Liver (tissue), 8 donors: ENCODE measurements at regions not wholly inside any gene's neighbourhood (a gene's known extent, or its start where the extent isn't known, plus 50 kb on each side); places are given as distances from the start of the nearest gene placed in this dataset.

Source experiments
- DNase-seq: peaks from one replicate; pipeline ENCODE4 v3.0.0-alpha.2; 2017; ENCODE audit warnings: low spot score
- H3K27ac ChIP-seq, 2 donors: one replicate each; pipeline ENCODE4 v1.7.0; 2013; ENCODE audit warnings: inconsistent platforms in 2 of 2, low read length in 2 of 2, control low read depth in 1 of 2, low read depth in 1 of 2, mild to moderate bottlenecking in 1 of 2
- H3K27me3 ChIP-seq, 4 donors: one replicate each; pipeline versions ENCODE4 v1.6.1 to v1.7.0; 2013; ENCODE audit warnings: low read length in 3 of 4, inconsistent platforms in 1 of 4, mild to moderate bottlenecking in 1 of 4, moderate library complexity in 1 of 4; ENCODE audit not compliant: control insufficient read depth in 4 of 4, insufficient read depth in 4 of 4
- H3K36me3 ChIP-seq, 4 donors: one replicate each; pipeline versions ENCODE4 v1.6.1 to v1.7.0; 2013; ENCODE audit warnings: low read length in 3 of 4, mild to moderate bottlenecking in 3 of 4, low read depth in 1 of 4, moderate library complexity in 1 of 4; ENCODE audit not compliant: control insufficient read depth in 4 of 4, insufficient read depth in 3 of 4
- H3K4me1 ChIP-seq, 4 donors: one replicate each; pipeline versions ENCODE4 v1.6.1 to v1.7.0; 2013; ENCODE audit warnings: low read length in 3 of 4, mild to moderate bottlenecking in 3 of 4, moderate library complexity in 1 of 4; ENCODE audit not compliant: control insufficient read depth in 4 of 4, insufficient read depth in 4 of 4
- H3K4me3 ChIP-seq, 3 donors: one replicate each; pipeline versions ENCODE4 v1.6.1 to v1.7.0; 2013; ENCODE audit warnings: low read length in 3 of 3, control low read depth in 1 of 3, low read depth in 1 of 3, mild to moderate bottlenecking in 1 of 3
- H3K9ac ChIP-seq, 2 donors: one replicate each; pipeline ENCODE4 v1.7.0; 2013; ENCODE audit warnings: low read length in 2 of 2, mild to moderate bottlenecking in 2 of 2, moderate library complexity in 2 of 2, control low read depth in 1 of 2, low read depth in 1 of 2
- H3K9me3 ChIP-seq, 4 donors: one replicate each; pipeline versions ENCODE4 v1.6.1 to v1.7.0; 2013; ENCODE audit warnings: low read length in 3 of 4; ENCODE audit not compliant: control insufficient read depth in 4 of 4
- ATF3 ChIP-seq: IDR thresholded peaks from 2 replicates; pipeline ENCODE4 v1.6.1; 2016; ENCODE audit warnings: antibody characterized with exemption
- CTCF ChIP-seq: fragments of 150-350 bp; IDR thresholded peaks from 2 replicates; pipeline ENCODE4 v1.5.1; 2017; ENCODE audit warnings: improper control_type of control experiment, low read depth, low read length; ENCODE audit not compliant: missing input control
- EGR1 ChIP-seq, 2 donors: IDR thresholded peaks; 2 replicates each; pipeline ENCODE4 v1.6.1; 2016 to 2018; ENCODE audit warnings: antibody characterized with exemption in 2 of 2, low read depth in 2 of 2
- FOXA1 ChIP-seq: IDR thresholded peaks from 2 replicates; pipeline ENCODE4 v1.6.1; 2016; ENCODE audit warnings: antibody characterized with exemption
- FOXA2 ChIP-seq: IDR thresholded peaks from 2 replicates; pipeline ENCODE4 v1.6.1; 2016; ENCODE audit warnings: antibody characterized with exemption
- GABPA ChIP-seq, 2 donors: IDR thresholded peaks in 1 of 2; conservative IDR thresholded peaks in 1 of 2; 2 replicates each; pipeline ENCODE4 v1.6.1; 2016; ENCODE audit warnings: antibody characterized with exemption in 2 of 2, mild to moderate bottlenecking in 1 of 2, moderate library complexity in 1 of 2
- HNF4A ChIP-seq, 2 donors: conservative IDR thresholded peaks; 2 replicates each; pipeline ENCODE4 v1.6.1; 2016; ENCODE audit warnings: antibody characterized with exemption in 2 of 2, mild to moderate bottlenecking in 2 of 2
- HNF4G ChIP-seq: IDR thresholded peaks from 2 replicates; pipeline ENCODE4 v1.6.1; 2016; ENCODE audit warnings: antibody characterized with exemption
- JUND ChIP-seq, 2 donors: IDR thresholded peaks; 2 replicates each; pipeline ENCODE4 v1.6.1; 2016; ENCODE audit warnings: antibody characterized with exemption in 2 of 2
- MAX ChIP-seq: IDR thresholded peaks from 2 replicates; pipeline ENCODE4 v1.6.1; 2016; ENCODE audit warnings: antibody characterized with exemption
- NR2F2 ChIP-seq: IDR thresholded peaks from 2 replicates; pipeline ENCODE4 v1.6.1; 2016; ENCODE audit warnings: antibody characterized with exemption
- RAD21 ChIP-seq, 2 donors: IDR thresholded peaks; 2 replicates each; pipeline ENCODE4 v1.6.1; 2016; ENCODE audit warnings: antibody characterized with exemption in 2 of 2, mild to moderate bottlenecking in 2 of 2
- REST ChIP-seq: IDR thresholded peaks from 2 replicates; pipeline ENCODE4 v1.6.1; 2016; ENCODE audit warnings: antibody characterized with exemption, mild to moderate bottlenecking
- RXRA ChIP-seq, 2 donors: IDR thresholded peaks; 2 replicates each; pipeline ENCODE4 v1.6.1; 2017 to 2018; ENCODE audit warnings: antibody characterized with exemption in 2 of 2, mild to moderate bottlenecking in 1 of 2
- SP1 ChIP-seq: IDR thresholded peaks from 2 replicates; pipeline ENCODE4 v1.6.1; 2018; ENCODE audit warnings: antibody characterized with exemption, mild to moderate bottlenecking
- TAF1 ChIP-seq: conservative IDR thresholded peaks from 2 replicates; pipeline ENCODE4 v1.6.1; 2016; ENCODE audit warnings: antibody characterized with exemption, mild to moderate bottlenecking
- YY1 ChIP-seq: IDR thresholded peaks from 2 replicates; pipeline ENCODE4 v1.6.1; 2016; ENCODE audit warnings: antibody characterized with exemption, mild to moderate bottlenecking
- ZBTB33 ChIP-seq: IDR thresholded peaks from 2 replicates; pipeline ENCODE4 v1.6.1; 2016; ENCODE audit warnings: antibody characterized with exemption
- WGBS: extraction: QIAGEN DNeasy Blood & Tissue Kit; methylation state at CpG from one replicate; pipeline ENCODE4 v1.1.7; 2013; 5-methylcytosine and 5-hydroxymethylcytosine counted together
- donor health status: healthy.
- donor health status: healthy.
- donor health status: healthy.
- donor health status: healthy.
- donor health status: healthy.

- H3K27me3 ChIP-seq = no peaks in the 10 kb centered on the region
- H3K4me1 ChIP-seq = no peaks in the 10 kb centered on the region
- 52% methylated on average over 1 of the region's 1 CpG for WGBS
- no peak overlapping the region for H3K4me3 ChIP-seq
- H3K9ac ChIP-seq = no peak overlapping the region
- no peak overlapping the region for H3K27ac ChIP-seq
- DNase-seq = no peak
- TF ChIP-seq EGR1 (IDR thresholded peaks at IDR 0.05; ENCODE audit: low read depth in 2 of 2) = no peak
- no peak for TF ChIP-seq YY1
- TF ChIP-seq GABPA (IDR thresholded peaks at IDR 0.05 in 1 of 2, conservative IDR thresholded peaks at IDR 0.05 in 1 of 2) = no peak
- TF ChIP-seq RXRA (IDR thresholded peaks at IDR 0.05) = no peak
- TF ChIP-seq NR2F2 = no peak
- no peak for TF ChIP-seq ATF3
- no peak for TF ChIP-seq HNF4G
- no peak for TF ChIP-seq ZBTB33
- TF ChIP-seq MAX = no peak
- TF ChIP-seq RAD21 (IDR thresholded peaks at IDR 0.05) = no peak
- no peak for TF ChIP-seq SP1
- TF ChIP-seq TAF1 = no peak
- no peak for TF ChIP-seq JUND (IDR thresholded peaks at IDR 0.05)
- TF ChIP-seq FOXA1 = no peak
- no peak for TF ChIP-seq HNF4A (conservative IDR thresholded peaks at IDR 0.05)
- no peak for TF ChIP-seq CTCF
- no peak for TF ChIP-seq REST
- no peak for TF ChIP-seq FOXA2
- H3K9me3 ChIP-seq = no peaks in the 10 kb centered on the region
- no peaks in the 10 kb centered on the region for H3K36me3 ChIP-seq
These were observed 247.2 kb upstream of the ZNF804A start for GRCh38 chr2:184351126-184351525.

- DNase-seq = no peak
- Histone ChIP-seq H3K4me1 (no peaks in the 10 kb centered on the region), H3K27me3 (no peaks in the 10 kb centered on the region), H3K36me3 (no peaks in the 10 kb centered on the region), H3K9ac (no peak overlapping the region), H3K4me3 (no peak overlapping the region), H3K27ac (no peak overlapping the region), H3K9me3 (no peaks in the 10 kb centered on the region)
- WGBS = 68% methylated on average over 3 of the region's 3 CpGs
- TF ChIP-seq ATF3 (no peak), TAF1 (no peak)
These were observed 241.3 kb upstream of the ZNF804A start for GRCh38 chr2:184357033-184357432.
